Type B pancreatic cell (in vitro differentiated cells): ENCODE measurements at regions not wholly inside any gene's neighbourhood (a gene's known extent, or its start where the extent isn't known, plus 50 kb on each side); places are given as distances from the start of the nearest gene placed in this dataset.

Experiments
- DNase-seq: peaks from one replicate; pipeline ENCODE4 v3.0.0; 2021; ENCODE audit warnings: mixed read lengths; ENCODE audit not compliant: unreplicated experiment; ENCODE audit errors: extremely low spot score
- H3K27ac Mint-ChIP-seq: 2 replicates; pipeline ENCODE4 v1.8.0; 2021; ENCODE audit warnings: mild to moderate bottlenecking, mixed read lengths
- H3K27me3 Mint-ChIP-seq: 2 replicates; pipeline ENCODE4 v1.8.0; 2021; ENCODE audit warnings: mixed read lengths
- H3K36me3 Mint-ChIP-seq: 2 replicates; pipeline ENCODE4 v1.8.0; 2021; ENCODE audit warnings: mixed read lengths
- H3K4me1 Mint-ChIP-seq: one replicate; pipeline ENCODE4 v1.8.0; 2021; ENCODE audit warnings: mixed read lengths; ENCODE audit not compliant: unreplicated experiment
- H3K4me3 Mint-ChIP-seq: 2 replicates; pipeline ENCODE4 v1.8.0; 2021; ENCODE audit warnings: mild to moderate bottlenecking, mixed read lengths
- H3K9me3 Mint-ChIP-seq: 2 replicates; pipeline ENCODE4 v1.8.0; 2021; ENCODE audit warnings: mixed read lengths
- TF ChIP-seq, protein P1 (sequence below): fragments of 200-600 bp; sonication (generic); conservative IDR thresholded peaks from 2 replicates; pipeline ENCODE4 v1.5.0; 2021; ENCODE audit warnings: antibody characterized with exemption, mild to moderate bottlenecking

DNA sequence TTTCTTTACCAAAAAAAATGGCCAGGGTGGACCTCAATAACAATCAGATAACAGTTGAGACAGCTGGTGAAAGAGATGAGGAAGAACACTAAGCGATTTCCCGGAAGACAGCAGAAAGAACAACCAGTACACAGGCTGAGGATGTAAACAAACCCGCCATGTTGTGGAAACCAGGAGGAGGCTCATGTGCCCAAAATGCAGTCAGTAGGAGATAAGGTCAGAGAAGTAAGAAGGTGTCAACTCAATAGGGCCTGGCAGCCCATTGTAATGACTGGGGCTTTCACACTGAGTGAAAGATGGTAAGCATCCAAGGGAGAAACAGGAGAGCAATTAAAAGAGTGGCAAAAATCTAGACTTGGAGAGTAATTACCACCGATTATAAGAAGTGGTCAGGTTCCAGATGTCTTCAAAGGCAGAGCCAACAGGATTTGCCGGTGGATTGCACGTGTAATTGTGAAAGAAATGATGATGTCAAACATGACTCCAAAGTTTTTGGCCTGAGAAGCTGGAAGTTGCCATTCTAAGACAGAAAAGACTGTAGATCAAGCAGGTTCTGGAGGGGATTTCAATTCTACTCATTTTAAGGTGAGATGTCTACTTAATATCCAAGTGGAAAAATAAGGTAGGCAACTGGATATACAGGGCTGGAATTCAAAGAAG lies 77.7 kb upstream of the CYP1B1 start:
- Mint-ChIP-seq H3K36me3 (peaks cover 13% of the 10 kb centered on the region), H3K27me3 (no peaks in the 10 kb centered on the region), H3K9me3 (no peaks in the 10 kb centered on the region), H3K4me1 (peaks cover 13% of the 10 kb centered on the region), H3K4me3 (no peak overlapping the region), H3K27ac (no peak overlapping the region)
- DNase-seq, result no peak
- TF ChIP-seq, protein P1, sequence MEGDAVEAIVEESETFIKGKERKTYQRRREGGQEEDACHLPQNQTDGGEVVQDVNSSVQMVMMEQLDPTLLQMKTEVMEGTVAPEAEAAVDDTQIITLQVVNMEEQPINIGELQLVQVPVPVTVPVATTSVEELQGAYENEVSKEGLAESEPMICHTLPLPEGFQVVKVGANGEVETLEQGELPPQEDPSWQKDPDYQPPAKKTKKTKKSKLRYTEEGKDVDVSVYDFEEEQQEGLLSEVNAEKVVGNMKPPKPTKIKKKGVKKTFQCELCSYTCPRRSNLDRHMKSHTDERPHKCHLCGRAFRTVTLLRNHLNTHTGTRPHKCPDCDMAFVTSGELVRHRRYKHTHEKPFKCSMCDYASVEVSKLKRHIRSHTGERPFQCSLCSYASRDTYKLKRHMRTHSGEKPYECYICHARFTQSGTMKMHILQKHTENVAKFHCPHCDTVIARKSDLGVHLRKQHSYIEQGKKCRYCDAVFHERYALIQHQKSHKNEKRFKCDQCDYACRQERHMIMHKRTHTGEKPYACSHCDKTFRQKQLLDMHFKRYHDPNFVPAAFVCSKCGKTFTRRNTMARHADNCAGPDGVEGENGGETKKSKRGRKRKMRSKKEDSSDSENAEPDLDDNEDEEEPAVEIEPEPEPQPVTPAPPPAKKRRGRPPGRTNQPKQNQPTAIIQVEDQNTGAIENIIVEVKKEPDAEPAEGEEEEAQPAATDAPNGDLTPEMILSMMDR, result no peak

DNA sequence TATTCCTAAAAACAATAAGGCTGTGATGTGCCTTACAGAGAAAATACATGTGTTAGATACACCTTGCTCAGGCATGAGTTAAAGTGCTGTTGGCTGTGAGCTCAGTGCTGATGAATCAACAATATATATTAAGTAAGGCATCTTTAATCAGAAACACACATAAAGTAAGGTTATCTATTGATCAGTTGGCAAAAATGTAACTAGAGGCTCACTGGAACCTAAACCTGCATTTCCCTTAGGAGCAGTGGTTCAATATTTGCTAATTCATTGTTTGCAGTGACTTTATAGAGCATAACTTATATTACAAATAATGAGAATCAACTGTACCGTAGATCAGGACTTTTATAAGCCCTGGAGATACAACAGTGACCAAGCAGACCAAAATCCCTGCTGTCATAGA lies 77.0 kb upstream of the CYP1B1 start:
- Mint-ChIP-seq H3K4me1 (peaks cover 6% of the 10 kb centered on the region), H3K27ac (no peak overlapping the region), H3K9me3 (no peaks in the 10 kb centered on the region), H3K4me3 (no peak overlapping the region), H3K36me3 (peaks cover 13% of the 10 kb centered on the region), H3K27me3 (no peaks in the 10 kb centered on the region)
- DNase-seq, result no peak
- TF ChIP-seq, protein P1, result no peak

DNA sequence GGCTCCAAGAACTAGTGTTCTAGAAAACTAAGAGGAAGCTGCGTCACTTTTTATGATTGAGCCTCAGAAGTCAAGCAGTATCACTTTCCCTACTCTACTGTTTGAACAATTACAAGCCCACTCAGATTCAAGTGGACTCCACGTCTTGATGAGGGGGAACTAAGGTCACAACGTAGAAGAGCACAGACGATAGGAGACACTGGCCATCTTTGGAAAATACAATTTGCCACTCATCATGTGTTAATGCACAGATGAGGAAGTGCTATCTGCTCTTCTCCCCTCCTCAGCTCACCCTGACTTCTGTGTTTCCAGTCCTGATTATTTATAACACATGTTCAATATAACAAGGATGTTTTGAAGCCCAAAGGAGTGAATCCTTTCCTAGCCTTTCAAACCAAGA lies 76.1 kb upstream of the CYP1B1 start:
- Mint-ChIP-seq H3K4me3 (no peak overlapping the region), H3K36me3 (peaks cover 21% of the 10 kb centered on the region), H3K27me3 (no peaks in the 10 kb centered on the region), H3K4me1 (peaks cover 6% of the 10 kb centered on the region), H3K9me3 (peaks cover 9% of the 10 kb centered on the region), H3K27ac (no peak overlapping the region)
- TF ChIP-seq, protein P1, result no peak
- no peak for DNase-seq

DNA sequence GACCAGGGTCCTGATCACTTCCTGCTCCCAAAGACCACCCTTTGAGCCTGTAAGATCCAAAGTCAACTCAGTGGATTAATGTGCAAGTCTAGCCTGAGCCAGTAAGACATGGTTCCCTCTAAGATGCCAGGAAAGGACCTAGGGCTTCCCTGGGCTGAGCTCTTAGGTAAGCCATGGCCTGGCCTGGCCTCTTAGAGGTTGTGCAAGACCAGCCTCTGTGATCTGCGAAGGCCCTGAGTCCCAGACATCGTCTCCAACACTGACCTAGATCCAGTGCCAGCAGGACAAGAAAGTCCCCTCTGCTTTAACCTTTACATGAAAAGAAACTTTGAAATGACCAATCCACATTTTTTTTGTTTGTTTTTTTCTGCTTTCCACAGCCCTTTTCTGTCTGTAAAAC lies 73.6 kb upstream of the CYP1B1 start:
- DNase-seq, result no peak
- TF ChIP-seq, protein P1, result no peak

DNA sequence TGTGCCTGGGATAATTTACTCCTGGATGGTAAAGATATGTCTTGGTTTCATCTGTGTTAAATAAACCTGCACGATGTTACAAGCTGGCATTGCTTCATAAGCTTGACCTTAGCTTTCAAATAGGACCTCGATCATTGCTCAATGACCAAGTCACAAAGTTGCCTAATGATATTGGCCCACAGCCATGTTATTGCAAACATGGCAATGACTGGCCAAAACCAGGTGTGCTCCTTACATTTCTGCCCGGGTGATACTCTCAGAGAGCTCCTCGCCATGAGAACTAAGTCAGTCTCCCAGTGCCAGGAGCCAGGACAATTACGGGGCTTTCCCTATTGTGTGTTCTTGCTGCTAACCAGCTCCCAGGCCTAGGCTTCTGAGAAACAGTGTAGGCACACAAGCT lies 72.5 kb upstream of the CYP1B1 start:
- Mint-ChIP-seq H3K36me3 (peaks cover 20% of the 10 kb centered on the region), H3K4me3 (no peak overlapping the region), H3K27me3 (no peaks in the 10 kb centered on the region), H3K27ac (no peak overlapping the region), H3K4me1 (peaks cover 18% of the 10 kb centered on the region), H3K9me3 (peaks cover 11% of the 10 kb centered on the region)
- TF ChIP-seq, protein P1, result no peak
- DNase-seq, result no peak

More for the DNA sequence above, 73.6 kb upstream of the CYP1B1 start:
- Mint-ChIP-seq H3K4me3 (no peak overlapping the region), H3K9me3 (peaks cover 11% of the 10 kb centered on the region), H3K27me3 (no peaks in the 10 kb centered on the region), H3K27ac (no peak overlapping the region), H3K4me1 (peaks cover 18% of the 10 kb centered on the region), H3K36me3 (peaks cover 23% of the 10 kb centered on the region)
